Stimulated activated CD4-positive, alpha-beta T cell treated with anti-CD3 and anti-CD28 coated beads, Interleukin-12 subunit alpha, Interleukin-12 subunit beta, amount 100 ng/mL, for 24 hours (primary cell): ENCODE measurements at regions not wholly inside any gene's neighbourhood (a gene's known extent, or its start where the extent isn't known, plus 50 kb on each side); places are given as distances from the start of the nearest gene placed in this dataset.
"Not testable (repeated sequence)": the region's sequence is repeated elsewhere in the genome, so short reads cannot be mapped to it uniquely, and the experiment has no call there.

Source experiments
- DNase-seq, 2 experiments: peaks; one replicate each; pipeline ENCODE4 v3.0.0-alpha.2; 2020; ENCODE audit warnings: low read depth in 2 of 2

GRCh38 chr2:22967756-22968155 lies 417.2 kb upstream of the KLHL29 start:
- no peak for DNase-seq

- DNase-seq, result no peak
Measured at GRCh38 chr2:22970284-22970975, 414.5 kb upstream of the KLHL29 start.

DNA sequence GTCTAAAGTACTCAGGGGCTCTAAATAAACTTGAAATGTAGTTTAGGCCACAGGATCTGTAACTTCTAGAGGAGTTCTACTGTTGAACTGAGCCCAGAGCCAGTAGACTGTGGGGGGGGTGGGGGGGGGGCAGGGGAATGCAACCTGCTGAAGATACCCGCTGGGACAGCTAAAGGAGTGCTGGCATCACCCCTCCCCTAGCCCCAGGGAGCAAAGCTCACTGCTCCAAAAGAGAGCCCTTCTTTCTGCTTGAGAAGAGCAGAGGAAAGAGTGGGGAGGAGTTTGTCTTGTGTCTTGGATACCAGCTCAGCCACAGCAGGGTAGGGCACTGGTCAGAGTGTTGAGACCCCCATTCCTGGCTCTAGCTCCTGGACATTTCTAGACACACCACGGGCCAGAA lies 414.0 kb upstream of the KLHL29 start:
- no peak for DNase-seq

DNA sequence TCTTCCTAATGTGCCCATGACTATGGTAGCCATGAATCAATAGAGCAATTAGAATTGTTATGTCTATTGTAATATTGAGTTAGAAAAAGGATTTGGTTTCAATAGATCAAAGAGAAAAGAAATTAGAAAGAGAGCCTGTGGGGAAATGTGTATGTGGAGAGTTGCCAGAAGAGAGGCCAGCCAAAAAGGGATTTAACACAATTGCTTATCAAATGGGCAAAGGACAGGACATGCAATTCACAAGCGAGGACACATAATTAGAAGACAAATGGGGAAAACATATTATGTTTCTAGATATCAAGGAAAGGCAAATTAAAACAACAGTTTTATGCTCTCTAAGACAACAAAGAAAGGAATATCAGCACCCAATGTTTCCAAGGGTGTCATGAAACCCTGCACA lies 403.2 kb upstream of the KLHL29 start:
- no peak for DNase-seq

DNA sequence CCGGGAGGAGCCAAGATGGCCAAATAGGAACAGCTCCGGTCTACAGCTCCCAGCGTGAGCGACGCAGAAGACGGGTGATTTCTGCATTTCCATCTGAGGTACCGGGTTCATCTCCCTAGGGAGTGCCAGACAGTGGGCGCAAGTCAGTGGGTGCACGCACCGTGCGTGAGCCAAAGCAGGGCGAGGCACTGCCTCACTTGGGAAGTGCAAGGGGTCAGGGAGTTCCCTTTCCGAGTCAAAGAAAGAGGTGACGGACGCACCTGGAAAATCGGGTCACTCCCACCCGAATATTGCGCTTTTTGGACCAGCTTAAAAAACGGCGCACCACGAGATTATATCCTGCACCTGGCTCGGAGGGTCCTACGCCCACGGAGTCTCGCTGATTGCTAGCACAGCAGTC lies 400.8 kb upstream of the KLHL29 start:
- DNase-seq, result not testable (repeated sequence)

- no peak for DNase-seq
Measured at GRCh38 chr2:22990246-22990645, 394.7 kb upstream of the KLHL29 start.

GRCh38 chr2:22991844-22992243 lies 393.1 kb upstream of the KLHL29 start:
- DNase-seq, result no peak

DNA sequence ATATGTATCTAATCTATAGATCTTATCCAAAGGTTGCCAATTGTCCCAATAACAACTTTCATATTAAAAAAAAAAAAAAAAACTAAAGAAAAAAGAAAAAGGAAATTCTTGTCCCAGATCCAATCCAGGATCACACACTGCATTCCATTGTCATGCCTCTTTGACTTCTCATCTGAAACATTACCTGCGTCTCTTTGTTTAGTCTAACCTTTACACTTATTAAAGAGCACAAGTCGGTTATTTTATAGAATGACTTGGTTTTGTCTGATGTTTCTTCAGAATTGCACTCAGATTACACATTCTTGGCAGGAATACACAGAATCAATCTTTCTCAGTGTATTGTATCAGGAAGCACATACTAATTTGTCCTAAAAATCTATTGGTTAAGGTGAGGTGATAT lies 392.5 kb upstream of the KLHL29 start:
- DNase-seq, result no peak

GRCh38 chr2:22993250-22993649 lies 391.7 kb upstream of the KLHL29 start:
- no peak for DNase-seq

GRCh38 chr2:22995576-22995975 lies 389.4 kb upstream of the KLHL29 start:
- no peak for DNase-seq

- no peak for DNase-seq
Measured at GRCh38 chr2:22996911-22997310, 388.1 kb upstream of the KLHL29 start.

DNA sequence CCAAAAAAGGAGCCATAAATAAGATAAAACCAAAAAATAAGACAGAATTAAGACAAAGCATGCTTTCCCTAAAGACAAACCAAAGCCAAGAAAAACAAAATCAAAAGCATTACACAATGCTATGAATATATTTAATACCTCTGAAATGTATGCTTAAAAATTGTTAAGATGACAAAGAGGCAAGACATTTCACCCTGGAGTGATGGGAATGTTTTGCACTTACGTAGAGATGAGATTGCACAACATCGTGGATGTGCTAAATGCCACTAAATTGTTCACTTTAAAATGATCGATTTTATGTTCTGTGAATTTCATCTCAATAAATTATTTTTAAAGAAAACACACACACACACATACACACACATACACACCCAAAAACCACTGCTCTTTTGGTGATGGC lies 386.6 kb upstream of the KLHL29 start:
- DNase-seq, result no peak

DNA sequence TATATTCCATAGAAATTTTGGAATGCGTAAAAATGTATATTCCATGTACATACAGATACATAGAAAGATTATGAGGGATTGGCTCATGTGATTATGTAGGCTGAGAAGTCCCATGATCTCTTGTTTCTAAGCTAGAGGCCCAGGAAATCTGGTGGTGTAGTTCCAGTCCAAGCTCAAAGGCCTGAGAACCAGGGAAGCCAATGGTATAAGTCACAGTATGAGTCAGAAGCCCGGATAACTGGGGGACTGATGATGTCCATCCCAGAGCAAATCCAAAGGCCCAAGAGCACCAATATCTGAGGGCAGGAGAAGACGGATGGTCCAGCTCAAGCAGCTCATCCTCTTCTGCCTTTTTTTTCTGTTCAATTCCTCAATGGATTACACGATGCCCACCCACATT lies 385.0 kb upstream of the KLHL29 start:
- DNase-seq, result no peak

GRCh38 chr2:23002234-23002633 lies 382.7 kb upstream of the KLHL29 start:
- no peak for DNase-seq

GRCh38 chr2:23005469-23005868 lies 379.5 kb upstream of the KLHL29 start:
- DNase-seq, result no peak

GRCh38 chr2:23007631-23008235 lies 377.2 kb upstream of the KLHL29 start:
- DNase-seq, result no peak

- no peak for DNase-seq
Measured at GRCh38 chr2:23008440-23008839, 376.5 kb upstream of the KLHL29 start.

DNA sequence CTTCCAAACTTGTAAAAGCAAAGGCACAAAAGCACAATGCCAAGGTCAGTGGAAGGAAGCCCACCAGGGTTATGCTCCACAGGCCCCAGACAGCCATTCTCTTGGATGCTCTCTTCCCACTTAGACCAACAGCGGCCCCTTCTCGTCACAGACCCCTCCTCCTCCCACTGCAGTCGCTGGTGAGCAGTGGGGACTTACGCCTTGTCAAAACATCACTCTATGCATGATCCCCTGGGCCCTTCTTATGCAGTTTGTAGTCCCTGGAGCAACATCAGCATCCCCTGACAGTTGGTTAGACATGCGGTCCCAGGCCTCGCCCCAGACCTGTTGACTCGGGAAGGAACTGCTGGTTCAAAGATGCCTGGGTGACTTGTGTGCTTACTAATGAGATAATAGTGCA lies 376.0 kb upstream of the KLHL29 start:
- DNase-seq, result no peak

DNA sequence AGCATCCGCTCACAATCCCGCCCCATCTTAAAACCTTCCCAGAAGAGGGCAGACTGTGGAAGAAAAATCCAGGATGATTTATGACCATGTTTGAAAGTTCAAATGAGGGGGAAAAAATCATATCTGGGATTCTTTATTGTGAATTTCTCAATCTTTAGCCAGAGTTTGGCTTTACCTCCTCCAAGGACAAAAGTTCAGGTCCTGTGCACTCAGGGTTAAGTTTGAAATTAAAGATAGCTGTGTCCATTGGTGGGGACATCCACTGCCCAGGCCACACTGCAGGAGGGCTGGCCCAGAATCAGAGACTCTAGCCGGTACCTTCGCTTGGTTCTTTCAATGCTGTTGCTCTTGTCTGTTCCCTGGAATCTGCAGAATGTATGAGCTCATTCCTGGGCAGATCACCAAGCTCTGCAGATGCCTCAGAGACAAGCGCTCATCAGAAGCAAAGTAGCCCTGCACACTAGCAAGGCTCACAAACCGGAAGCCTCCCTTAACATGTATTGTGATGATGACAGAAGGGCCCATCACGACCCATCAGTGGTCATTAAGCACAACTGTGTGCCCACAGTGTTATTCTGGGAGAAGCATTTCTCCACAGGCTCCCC lies 375.3 kb upstream of the KLHL29 start:
- no peak for DNase-seq

- no peak for DNase-seq
Measured at GRCh38 chr2:23012499-23012898, 372.5 kb upstream of the KLHL29 start.

DNA sequence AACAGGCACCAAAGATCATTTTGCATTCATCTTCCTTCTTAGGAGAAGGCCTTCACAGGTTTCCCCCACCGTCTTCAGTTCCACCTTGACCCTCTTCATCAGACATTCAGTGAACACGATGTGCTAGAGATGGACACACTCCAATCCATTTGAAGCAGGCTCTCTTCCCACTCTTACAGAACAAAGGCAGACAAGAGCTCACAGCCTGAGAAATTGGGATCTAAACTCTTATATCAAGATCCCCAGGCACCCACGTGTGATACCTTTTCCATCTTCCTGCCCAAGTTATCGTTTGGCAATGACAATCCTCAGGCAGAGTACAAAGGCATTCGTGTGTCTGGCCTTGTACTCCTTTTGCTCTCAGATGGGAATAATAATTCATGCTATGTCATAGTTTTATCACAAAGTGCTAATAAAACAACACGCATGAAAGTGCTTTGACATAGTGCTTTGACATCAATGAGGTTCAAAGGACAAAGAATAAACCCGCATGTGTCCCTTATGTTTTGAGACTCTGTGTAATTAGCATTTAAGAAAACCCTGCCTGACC lies 369.3 kb upstream of the KLHL29 start:
- no peak for DNase-seq

DNA sequence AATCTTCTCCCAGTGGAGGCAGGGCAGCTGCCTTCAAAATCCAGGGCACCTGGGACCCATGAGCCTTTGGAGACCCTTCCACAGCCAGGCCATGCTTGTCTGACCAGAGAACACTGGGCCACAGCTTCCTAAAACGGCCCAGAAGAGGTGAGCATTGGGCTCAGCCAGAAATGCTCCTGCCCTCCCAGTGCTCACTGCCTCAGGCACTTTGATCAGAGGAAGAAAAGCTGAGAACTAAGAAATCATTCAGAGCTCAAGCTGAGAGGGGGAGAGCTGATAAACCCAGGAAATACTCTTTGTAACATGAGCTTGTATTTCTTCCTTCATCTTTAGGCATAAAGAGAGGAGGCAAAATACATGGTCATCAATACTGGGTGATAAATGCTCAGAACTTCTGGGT lies 365.5 kb upstream of the KLHL29 start:
- DNase-seq, result no peak

DNA sequence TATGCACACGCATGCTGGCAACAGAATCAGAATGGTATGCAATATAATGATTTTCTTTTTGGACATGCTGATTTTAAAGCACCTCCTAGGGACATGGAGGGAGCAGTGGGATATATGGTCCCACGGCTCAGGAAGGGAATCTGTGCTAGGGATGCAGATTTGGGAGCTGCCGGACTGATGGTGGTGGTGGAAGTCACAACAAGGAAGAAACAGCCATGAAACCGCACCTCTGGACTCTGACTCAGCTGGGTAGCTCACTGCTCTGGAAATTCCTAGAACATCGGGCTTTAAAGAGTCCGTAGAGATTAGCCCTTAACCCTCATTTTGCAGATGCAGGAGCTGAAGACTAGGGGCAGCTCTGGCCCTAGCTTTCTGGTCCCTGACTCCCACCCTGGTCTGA lies 364.3 kb upstream of the KLHL29 start:
- DNase-seq, result no peak
